ENCODE measurements at regions not wholly inside any gene's neighbourhood (a gene's known extent, or its start where the extent isn't known, plus 50 kb on each side); places are given as distances from the start of the nearest gene placed in this dataset.

DNA sequence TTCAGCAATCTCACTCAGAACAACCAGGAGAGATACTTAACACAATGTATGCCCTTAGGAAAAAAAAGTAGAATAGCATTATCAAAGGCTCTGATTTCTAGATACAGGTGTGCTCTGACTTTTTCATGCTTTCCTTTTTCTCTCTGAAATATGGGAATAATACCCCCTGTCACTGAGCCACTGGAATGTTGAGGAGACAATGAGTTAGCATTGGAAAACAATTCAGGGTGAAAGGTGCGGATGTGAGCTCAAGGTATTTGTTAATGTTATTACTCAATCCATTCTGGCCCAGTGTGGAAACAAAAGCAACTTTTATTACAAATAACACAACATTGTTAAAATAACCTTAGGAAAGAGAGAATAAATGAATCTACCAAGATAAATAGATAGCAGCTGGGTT, 228.0 kb downstream of the IKZF2 start:
- TF ChIP-seq POLR2A (IDR thresholded peaks at IDR 0.05): no peak
- TF ChIP-seq, protein P1, sequence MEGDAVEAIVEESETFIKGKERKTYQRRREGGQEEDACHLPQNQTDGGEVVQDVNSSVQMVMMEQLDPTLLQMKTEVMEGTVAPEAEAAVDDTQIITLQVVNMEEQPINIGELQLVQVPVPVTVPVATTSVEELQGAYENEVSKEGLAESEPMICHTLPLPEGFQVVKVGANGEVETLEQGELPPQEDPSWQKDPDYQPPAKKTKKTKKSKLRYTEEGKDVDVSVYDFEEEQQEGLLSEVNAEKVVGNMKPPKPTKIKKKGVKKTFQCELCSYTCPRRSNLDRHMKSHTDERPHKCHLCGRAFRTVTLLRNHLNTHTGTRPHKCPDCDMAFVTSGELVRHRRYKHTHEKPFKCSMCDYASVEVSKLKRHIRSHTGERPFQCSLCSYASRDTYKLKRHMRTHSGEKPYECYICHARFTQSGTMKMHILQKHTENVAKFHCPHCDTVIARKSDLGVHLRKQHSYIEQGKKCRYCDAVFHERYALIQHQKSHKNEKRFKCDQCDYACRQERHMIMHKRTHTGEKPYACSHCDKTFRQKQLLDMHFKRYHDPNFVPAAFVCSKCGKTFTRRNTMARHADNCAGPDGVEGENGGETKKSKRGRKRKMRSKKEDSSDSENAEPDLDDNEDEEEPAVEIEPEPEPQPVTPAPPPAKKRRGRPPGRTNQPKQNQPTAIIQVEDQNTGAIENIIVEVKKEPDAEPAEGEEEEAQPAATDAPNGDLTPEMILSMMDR (IDR thresholded peaks at IDR 0.05): no peak

Measured in Peyer's patch (tissue), 4 donors.